AML-193 (cell line): ENCODE measurements at regions not wholly inside any gene's neighbourhood (a gene's known extent, or its start where the extent isn't known, plus 50 kb on each side); places are given as distances from the start of the nearest gene placed in this dataset.

ENCODE experiments used
- DNase-seq, 2 experiments: peaks; one replicate each; lab custom pipeline; 2025; lab: John Stamatoyannopoulos, UW

DNA sequence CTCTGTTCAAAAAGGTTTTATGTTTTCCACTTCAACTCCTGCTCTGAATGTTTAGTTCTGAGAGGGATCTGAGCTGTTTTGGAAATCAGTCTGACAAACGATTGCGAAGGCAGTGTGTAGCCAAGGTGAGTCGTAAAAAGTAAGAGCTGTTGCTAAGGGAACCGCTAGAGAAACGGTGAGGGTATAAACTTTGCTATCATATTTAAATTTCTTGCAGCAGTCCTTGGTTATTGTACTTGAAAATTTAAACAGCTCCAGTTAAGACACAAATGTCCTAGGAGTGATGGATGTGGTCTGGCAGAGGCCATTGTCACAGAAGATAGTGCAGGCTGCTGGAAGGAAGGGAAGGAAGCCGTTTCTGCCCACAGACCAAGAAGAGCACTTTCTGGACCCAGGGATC lies 64.9 kb upstream of the CITED2 start:
- DNase-seq = peak; percentile 19 to 23

DNA sequence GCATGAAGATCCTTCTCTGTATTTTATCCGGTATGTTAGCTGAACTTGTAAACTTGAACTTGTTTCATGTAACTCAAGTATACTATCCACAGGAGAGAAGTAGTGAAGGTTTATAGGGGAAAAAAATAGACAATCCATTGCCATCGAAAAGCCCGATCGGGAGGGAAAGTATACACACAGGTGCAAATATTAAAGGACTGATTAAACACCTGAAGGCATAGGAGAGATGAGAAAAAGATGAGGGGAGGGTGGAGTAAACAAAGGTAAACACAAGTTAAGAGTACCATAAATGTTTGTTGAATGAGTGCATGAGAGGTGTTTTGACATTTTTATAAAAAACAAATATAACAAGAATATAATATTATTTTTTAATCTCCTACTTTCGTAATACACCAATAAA lies 64.3 kb upstream of the CITED2 start:
- no peak for DNase-seq

DNA sequence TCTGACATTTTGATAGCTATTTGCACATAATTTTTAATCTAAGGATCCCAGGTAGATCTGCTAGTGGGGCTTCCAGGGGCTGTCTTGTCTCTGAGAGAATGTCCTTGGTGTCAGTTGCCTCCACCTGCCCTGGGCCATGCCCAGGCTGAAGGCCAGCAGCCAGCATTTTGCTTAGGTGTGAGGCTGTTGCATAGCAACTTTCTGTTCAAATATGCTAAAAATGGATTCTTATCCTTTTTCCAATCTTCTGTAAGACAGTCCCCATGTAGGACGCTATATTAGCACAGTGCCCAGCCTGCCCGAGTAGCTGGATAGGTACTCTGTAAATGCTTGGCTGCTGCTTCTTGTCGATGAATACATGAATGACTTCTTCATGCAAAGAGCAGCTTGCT lies 62.5 kb upstream of the CITED2 start:
- DNase-seq = no peak

DNA sequence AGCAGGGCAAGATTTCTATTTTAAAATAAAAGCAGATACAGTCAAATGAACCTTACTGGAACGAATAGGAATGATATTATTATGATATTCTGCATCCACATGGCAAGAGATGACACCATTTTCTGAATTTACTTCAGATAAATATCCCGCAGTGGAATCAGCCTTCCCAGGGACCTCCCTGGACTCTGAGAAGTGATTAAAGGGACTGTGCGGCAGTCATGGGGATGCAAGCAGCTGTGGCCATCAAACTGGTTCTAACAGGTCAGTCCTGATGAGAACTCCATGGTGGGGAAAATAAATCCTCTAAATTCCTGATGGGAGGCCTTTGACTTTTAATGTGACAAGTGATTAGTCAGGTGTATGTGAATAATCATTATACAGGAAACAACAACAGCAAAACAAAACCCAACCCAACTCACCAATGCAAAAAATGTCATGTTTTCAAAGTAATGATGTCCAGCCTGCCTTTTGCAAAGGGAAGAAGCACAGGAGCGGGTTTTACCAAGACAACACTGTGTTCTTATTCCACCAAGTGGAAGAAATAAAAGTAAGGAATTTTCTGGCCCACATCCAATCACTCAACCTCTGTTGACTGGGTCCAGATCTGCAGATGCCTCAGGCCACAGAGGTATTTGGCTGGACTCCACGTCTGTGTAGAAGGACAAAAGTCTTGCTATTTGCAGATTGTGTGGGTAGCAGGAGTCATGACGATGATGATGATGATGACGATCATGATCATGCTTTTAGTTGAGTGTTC lies 61.9 kb upstream of the CITED2 start:
- no peak for DNase-seq

DNA sequence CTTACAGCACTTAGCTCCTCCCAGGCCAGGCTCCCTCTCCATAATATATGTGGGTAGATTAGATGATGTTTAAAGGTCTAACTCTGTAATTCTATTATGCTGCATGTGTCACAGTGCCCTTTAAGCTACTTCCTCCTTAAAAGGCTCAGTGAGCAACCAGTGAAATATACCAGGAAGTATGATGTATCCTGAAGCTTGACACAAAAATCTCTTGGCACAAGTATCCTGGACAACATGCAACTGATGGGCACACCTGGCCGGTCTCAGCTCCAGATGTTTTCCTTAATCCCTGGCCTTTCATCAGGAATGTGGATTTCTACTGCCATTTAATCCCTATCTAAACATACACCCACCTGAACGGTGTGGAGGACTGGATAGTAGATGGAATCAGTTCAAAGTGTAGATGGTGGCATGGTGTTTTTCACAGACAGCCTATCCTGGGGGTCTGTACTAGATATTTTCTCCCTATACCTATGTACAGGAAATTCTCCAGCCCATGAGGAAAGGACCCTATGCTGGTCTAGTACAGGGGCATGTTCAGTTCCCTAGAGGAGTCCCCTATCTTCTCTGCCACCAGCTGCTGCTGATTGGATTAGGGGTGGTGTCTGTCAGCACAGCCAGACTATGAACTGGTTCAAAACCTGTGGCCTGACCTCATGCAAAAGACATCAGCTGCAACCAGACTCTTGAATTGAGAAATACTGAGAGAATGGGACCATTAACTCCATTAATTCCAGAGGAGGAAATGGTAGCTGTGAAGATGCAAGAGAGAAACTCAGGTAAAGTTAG lies 59.4 kb upstream of the CITED2 start:
- DNase-seq = peak; percentile 86 to 91

DNA sequence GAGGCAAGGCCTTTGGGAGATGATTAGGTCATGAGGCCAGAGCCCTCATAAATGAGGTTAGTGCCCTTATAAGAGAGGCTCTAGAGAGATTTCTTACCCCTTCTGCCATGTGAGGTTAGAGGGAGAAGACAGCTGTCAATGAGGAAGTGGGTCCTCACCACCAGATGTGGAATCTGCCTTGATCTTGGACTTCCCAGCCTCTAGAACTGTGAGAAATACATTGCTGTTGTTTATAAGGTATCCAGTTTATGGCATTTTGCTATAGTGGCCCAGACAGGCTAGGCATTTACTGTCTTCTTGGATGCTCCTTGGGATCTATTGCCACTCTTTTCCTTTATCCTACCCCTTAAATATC lies 57.1 kb upstream of the CITED2 start:
- DNase-seq = no peak

DNA sequence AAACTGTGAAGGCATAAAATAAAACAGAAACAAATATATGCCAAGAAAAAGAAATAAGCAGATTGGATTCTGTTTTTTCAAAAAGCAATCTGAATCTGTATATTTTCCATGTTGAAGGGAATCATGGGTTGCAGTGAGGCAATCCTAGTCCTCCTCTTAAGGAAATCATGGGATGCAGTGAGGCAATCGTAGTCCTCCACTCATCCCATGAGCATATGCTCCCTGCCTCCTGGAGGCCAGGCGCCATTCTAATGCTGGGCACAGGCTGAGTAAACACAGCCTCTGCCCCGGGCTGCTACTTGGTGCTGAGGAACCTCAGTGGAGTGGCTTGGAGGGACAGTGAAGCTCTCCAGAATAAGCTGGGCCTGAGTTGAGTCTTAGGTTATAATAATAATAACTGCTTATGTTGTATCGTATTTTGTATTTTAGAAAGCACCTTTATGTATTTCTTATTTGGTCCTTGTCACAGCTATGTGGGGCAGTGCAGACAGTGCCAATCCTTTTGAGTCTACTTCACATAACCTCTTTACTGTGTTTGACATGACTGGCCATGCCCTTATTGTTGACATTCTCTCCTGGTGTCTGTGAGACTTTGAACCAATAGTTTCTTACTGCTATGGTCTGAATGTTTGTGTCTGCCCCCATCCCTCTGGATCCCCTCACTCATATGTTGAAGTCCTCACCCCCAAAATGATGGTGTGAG lies 56.6 kb upstream of the CITED2 start:
- no peak for DNase-seq

DNA sequence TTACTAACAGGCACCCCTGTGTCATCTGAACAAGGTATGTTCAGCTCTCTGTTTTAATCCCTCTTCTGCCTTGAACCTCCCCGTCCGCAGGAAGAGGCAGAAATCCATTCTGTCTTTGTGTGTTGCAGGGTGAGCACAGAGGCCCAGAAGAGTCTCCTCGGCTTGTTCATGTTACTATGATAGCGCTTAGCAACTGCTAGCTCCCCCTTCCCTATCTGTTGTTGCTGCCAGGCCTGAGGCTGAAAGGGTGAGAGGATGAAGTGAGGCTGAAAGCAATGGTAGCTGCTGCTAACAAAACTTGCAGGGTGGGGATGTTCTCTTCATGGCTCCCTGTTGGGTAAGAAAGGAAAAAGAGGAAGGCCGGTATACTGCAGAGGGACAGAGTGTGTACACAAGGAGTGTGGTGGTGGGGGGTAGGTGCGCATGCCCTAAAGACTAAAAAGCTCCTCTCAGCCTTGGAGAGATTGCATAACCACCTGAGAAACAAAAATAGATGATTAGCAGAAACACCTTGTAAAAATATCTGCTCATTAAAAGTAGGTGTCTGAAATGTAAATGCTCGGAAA lies 55.2 kb upstream of the CITED2 start:
- DNase-seq = peak; percentile 92 to 96

DNA sequence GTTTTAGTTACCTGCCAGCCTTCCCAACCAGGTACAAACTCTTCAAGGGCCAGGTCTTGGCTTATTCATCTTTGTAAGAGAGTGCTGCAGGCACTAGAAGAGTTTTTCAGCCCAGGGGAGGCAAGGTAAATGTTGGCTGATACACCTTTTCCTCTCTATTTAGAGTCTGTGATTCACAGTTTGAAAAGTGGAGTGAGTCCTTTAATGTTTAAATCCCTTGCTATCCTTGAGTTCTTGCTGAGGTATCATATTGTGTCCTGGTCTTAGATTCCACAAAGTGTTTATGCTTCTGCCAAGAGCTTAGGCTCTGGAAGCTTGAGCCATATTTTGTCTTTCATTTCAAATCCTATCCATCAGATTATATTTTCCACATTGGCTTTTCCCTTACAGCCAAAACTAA lies 52.8 kb upstream of the CITED2 start:
- no peak for DNase-seq

DNA sequence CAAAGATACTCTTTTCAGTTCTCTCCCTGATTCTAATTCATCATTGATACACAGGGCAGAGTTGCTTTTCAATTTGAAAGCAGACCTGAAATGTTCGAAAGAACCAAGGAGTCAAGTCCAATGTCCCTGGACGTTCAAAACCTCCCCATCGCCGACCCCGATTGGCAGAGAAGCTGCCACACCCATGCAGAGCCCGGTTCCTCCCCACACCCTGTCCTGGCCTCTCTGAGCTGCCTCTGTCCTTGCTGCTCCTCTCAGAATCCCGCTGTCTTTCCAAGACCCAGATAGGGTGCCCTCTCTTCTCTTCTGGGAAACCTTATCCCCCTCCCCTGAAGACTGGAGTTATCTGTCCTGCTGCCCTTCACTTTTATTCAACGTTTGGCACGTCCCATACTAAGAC lies 52.3 kb upstream of the CITED2 start:
- no peak for DNase-seq

DNA sequence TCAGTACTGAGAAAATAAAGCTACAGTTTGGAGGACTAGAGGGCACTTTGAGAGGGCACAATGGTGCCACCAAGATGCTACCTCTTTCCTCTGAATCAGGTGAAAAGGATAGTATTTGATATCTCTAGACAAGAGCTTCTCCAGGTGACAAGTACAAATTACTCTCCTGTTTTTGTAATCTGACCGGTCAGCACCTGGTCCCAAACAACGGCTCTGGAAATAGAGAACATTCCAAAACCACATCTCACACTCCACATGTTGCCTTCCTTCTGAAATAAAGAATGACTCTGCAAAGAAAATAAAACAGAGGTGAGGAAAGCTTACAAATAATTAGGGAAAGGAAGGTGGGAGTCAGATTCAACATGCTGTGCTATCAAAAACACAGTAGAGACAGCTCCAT lies 51.3 kb upstream of the CITED2 start:
- DNase-seq = no peak

DNA sequence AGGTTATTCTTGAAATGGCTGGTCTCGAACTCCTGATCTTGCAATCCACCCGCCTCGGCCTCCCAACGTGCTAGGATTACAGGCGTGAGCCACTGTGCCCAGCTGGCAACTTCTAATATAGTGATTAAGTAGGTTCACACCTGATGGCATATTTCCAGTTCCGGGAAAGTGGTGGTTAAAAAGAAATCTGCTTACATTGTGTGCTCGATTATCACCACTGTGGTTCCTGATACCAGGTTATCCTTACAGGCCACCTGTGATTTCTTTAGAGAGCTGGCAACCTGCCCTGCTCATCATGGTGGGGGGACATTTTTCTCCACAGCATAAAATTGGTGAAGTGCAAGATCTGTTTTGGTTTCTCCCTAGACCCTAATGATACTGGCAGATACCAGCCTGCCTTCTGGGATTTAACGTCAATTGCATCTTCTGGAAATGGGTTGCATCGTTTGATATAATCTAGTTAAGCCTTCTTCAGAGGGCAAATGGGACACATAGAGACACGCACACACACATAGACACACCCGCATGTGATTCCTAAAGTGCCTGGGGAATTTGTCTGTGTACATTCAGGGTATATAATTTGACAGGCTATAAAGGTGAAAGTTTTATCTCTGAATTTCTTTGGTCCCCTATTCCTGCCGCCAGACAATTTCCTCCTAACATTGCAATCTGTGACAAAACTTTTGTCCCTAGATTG lies 49.7 kb upstream of the CITED2 start:
- no peak for DNase-seq
